Progenitor cell of endocrine pancreas (in vitro differentiated cells): ENCODE measurements at regions not wholly inside any gene's neighbourhood (a gene's known extent, or its start where the extent isn't known, plus 50 kb on each side); places are given as distances from the start of the nearest gene placed in this dataset.

ENCODE experiments used
- DNase-seq: peaks from one replicate; pipeline ENCODE4 v3.0.0; 2021; ENCODE audit warnings: low spot score; ENCODE audit not compliant: unreplicated experiment
- H3K27ac Mint-ChIP-seq: 2 replicates; pipeline ENCODE4 v1.8.0; 2021; ENCODE audit warnings: mild to moderate bottlenecking, moderate library complexity, mixed read lengths
- H3K27me3 Mint-ChIP-seq: 2 replicates; pipeline ENCODE4 v1.8.0; 2021; ENCODE audit warnings: mixed read lengths
- H3K36me3 Mint-ChIP-seq: 2 replicates; pipeline ENCODE4 v1.8.0; 2022; ENCODE audit warnings: mixed read lengths; ENCODE audit not compliant: insufficient read depth
- H3K4me1 Mint-ChIP-seq: 2 replicates; pipeline ENCODE4 v1.8.0; 2021; ENCODE audit warnings: low read depth, mixed read lengths
- H3K4me3 Mint-ChIP-seq: 2 replicates; pipeline ENCODE4 v1.8.0; 2021; ENCODE audit warnings: low read depth, mild to moderate bottlenecking, moderate library complexity, mixed read lengths
- H3K9me3 Mint-ChIP-seq: 2 replicates; pipeline ENCODE4 v1.8.0; 2021; ENCODE audit warnings: low read depth, mixed read lengths
- CTCF ChIP-seq: fragments of 200-600 bp; sonication (generic); IDR thresholded peaks from one replicate; pipeline ENCODE4 v1.5.0; 2021; ENCODE audit warnings: antibody characterized with exemption, mild to moderate bottlenecking; ENCODE audit not compliant: unreplicated experiment

- Mint-ChIP-seq H3K4me3 (no peak overlapping the region), H3K27ac (no peak overlapping the region), H3K27me3 (no peaks in the 10 kb centered on the region), H3K36me3 (no peaks in the 10 kb centered on the region), H3K4me1 (peaks cover 4% of the 10 kb centered on the region), H3K9me3 (no peaks in the 10 kb centered on the region)
- DNase-seq: no peak
- no peak for TF ChIP-seq CTCF
These were observed 223.2 kb upstream of the FOXD3 start for GRCh38 chr1:63099188-63099587.

- H3K4me1 Mint-ChIP-seq: peaks cover 4% of the 10 kb centered on the region
- TF ChIP-seq CTCF: no peak
- no peaks in the 10 kb centered on the region for H3K9me3 Mint-ChIP-seq
- no peaks in the 10 kb centered on the region for H3K36me3 Mint-ChIP-seq
- DNase-seq: no peak
- no peak overlapping the region for H3K27ac Mint-ChIP-seq
- no peak overlapping the region for H3K4me3 Mint-ChIP-seq
- no peaks in the 10 kb centered on the region for H3K27me3 Mint-ChIP-seq
These were observed 221.0 kb upstream of the FOXD3 start for GRCh38 chr1:63101336-63101735.

GRCh38 chr1:63103682-63104081 is 218.7 kb upstream of the FOXD3 start:
- Mint-ChIP-seq H3K9me3 (no peaks in the 10 kb centered on the region), H3K27ac (no peak overlapping the region), H3K4me3 (no peak overlapping the region), H3K4me1 (peaks cover 4% of the 10 kb centered on the region), H3K27me3 (peaks cover 3% of the 10 kb centered on the region), H3K36me3 (no peaks in the 10 kb centered on the region)
- no peak for TF ChIP-seq CTCF
- no peak for DNase-seq

GRCh38 chr1:63107066-63107465 is 215.3 kb upstream of the FOXD3 start:
- Mint-ChIP-seq H3K27ac (no peak overlapping the region), H3K4me1 (no peaks in the 10 kb centered on the region), H3K4me3 (no peak overlapping the region)

GRCh38 chr1:63108206-63108605 is 214.2 kb upstream of the FOXD3 start:
- peaks cover 9% of the 10 kb centered on the region for H3K27me3 Mint-ChIP-seq
- no peaks in the 10 kb centered on the region for H3K36me3 Mint-ChIP-seq
- no peak overlapping the region for H3K4me3 Mint-ChIP-seq
- H3K4me1 Mint-ChIP-seq: no peaks in the 10 kb centered on the region
- no peaks in the 10 kb centered on the region for H3K9me3 Mint-ChIP-seq
- DNase-seq: no peak
- no peak for TF ChIP-seq CTCF
- no peak overlapping the region for H3K27ac Mint-ChIP-seq

More at GRCh38 chr1:63107066-63107465, 215.3 kb upstream of the FOXD3 start:
- peaks cover 9% of the 10 kb centered on the region for H3K27me3 Mint-ChIP-seq
- no peaks in the 10 kb centered on the region for H3K36me3 Mint-ChIP-seq
- TF ChIP-seq CTCF: no peak
- DNase-seq: no peak
- H3K9me3 Mint-ChIP-seq: no peaks in the 10 kb centered on the region
